ENCODE measurements at regions not wholly inside any gene's neighbourhood (a gene's known extent, or its start where the extent isn't known, plus 50 kb on each side); places are given as distances from the start of the nearest gene placed in this dataset.

- DNase-seq (ENCODE audit: low spot score) (no peak), ATAC-seq (ENCODE audit: low FRiP score) (no peak)
- TF ChIP-seq CTCF (IDR thresholded peaks at IDR 0.05), result no peak
Observed at GRCh38 chr1:20432341-20432740, 53.7 kb downstream of the CAMK2N1 start.

- no peak for TF ChIP-seq CTCF (IDR thresholded peaks at IDR 0.05)
- ATAC-seq (ENCODE audit: low FRiP score), result no peak
- DNase-seq (ENCODE audit: low spot score), result no peak
Observed at GRCh38 chr1:20431176-20431460, 54.9 kb downstream of the CAMK2N1 start.

GRCh38 chr1:20430355-20431175, 55.4 kb downstream of the CAMK2N1 start:
- DNase-seq (ENCODE audit: low spot score) (no peak), ATAC-seq (ENCODE audit: low FRiP score) (no peak)
- TF ChIP-seq CTCF (IDR thresholded peaks at IDR 0.05), result no peak

GRCh38 chr1:20429296-20429695, 56.7 kb downstream of the CAMK2N1 start:
- no peak for TF ChIP-seq CTCF (IDR thresholded peaks at IDR 0.05)
- ATAC-seq (ENCODE audit: low FRiP score) (no peak), DNase-seq (ENCODE audit: low spot score) (no peak)

GRCh38 chr1:20428841-20429240, 57.2 kb downstream of the CAMK2N1 start:
- no peak for DNase-seq (ENCODE audit: low spot score)

GRCh38 chr1:20426923-20427322, 59.1 kb downstream of the CAMK2N1 start:
- no peak for ATAC-seq (ENCODE audit: low FRiP score)

More at GRCh38 chr1:20428841-20429240, 57.2 kb downstream of the CAMK2N1 start:
- no peak for ATAC-seq (ENCODE audit: low FRiP score)
- no peak for TF ChIP-seq CTCF (IDR thresholded peaks at IDR 0.05)

More at GRCh38 chr1:20426923-20427322, 59.1 kb downstream of the CAMK2N1 start:
- no peak for TF ChIP-seq CTCF (IDR thresholded peaks at IDR 0.05)
- no peak for DNase-seq (ENCODE audit: low spot score)

All from omental fat pad (tissue), 3 donors.